Keratinocyte (primary cell): ENCODE measurements at regions not wholly inside any gene's neighbourhood (a gene's known extent, or its start where the extent isn't known, plus 50 kb on each side); places are given as distances from the start of the nearest gene placed in this dataset.

Source experiments
- DNase-seq: peaks from one replicate; pipeline ENCODE4 v3.0.0-alpha.2; 2011; ENCODE audit warnings: low read depth, missing footprints, low spot score
- FAIRE-seq: peaks from 2 replicates; lab custom pipeline; 2011; peaks lifted over from hg19 to GRCh38; lab: Jason Lieb, UNC
- H2AFZ ChIP-seq: 2 replicates; pipeline ENCODE4 v1.6.0; 2012; ENCODE audit warnings: low read length, control low read depth, inconsistent platforms; ENCODE audit not compliant: control insufficient read depth
- H3K27ac ChIP-seq: 2 replicates; pipeline ENCODE4 v1.5.1; 2011; ENCODE audit warnings: low read length; ENCODE audit not compliant: control insufficient read depth, insufficient read depth
- H3K27me3 ChIP-seq: 3 replicates; pipeline ENCODE4 v1.6.0; 2011; ENCODE audit warnings: low read length; ENCODE audit not compliant: control insufficient read depth, insufficient read depth; ENCODE audit errors: extremely low read depth
- H3K36me3 ChIP-seq, 2 experiments: 2 replicates in 1 of 2; 3 replicates in 1 of 2; pipeline ENCODE4 v1.5.1; 2011; ENCODE audit warnings: low read length in 2 of 2, mild to moderate bottlenecking in 1 of 2; ENCODE audit not compliant: control insufficient read depth in 2 of 2, insufficient read depth in 2 of 2; ENCODE audit errors: extremely low read depth in 1 of 2
- H3K4me1 ChIP-seq: 3 replicates; pipeline ENCODE4 v1.5.1; 2011; ENCODE audit warnings: low read length; ENCODE audit not compliant: control insufficient read depth, insufficient read depth; ENCODE audit errors: extremely low read depth
- H3K4me2 ChIP-seq: 3 replicates; pipeline ENCODE4 v1.6.0; 2011; ENCODE audit warnings: low read depth, low read length; ENCODE audit not compliant: control insufficient read depth, insufficient read depth; ENCODE audit errors: extremely low read depth
- H3K4me3 ChIP-seq, 3 experiments: fragments of 200-600 bp in 1 of 3; sonication (generic) in 1 of 3; 2 replicates in 2 of 3; 3 replicates in 1 of 3; pipeline ENCODE4 v1.5.1; 2011 to 2016; ENCODE audit warnings: low read length in 3 of 3, mild to moderate bottlenecking in 3 of 3, control low read depth in 2 of 3, inconsistent platforms in 1 of 3, low read depth in 1 of 3, mixed read lengths in 1 of 3, mixed run types in 1 of 3, moderate library complexity in 1 of 3; ENCODE audit not compliant: control insufficient read depth in 2 of 3, insufficient read depth in 2 of 3; ENCODE audit errors: extremely low read depth in 1 of 3
- H3K79me2 ChIP-seq: 2 replicates; pipeline ENCODE4 v1.6.0; 2012; ENCODE audit warnings: low read length; ENCODE audit not compliant: control insufficient read depth, insufficient read depth
- H3K9ac ChIP-seq: 3 replicates; pipeline ENCODE4 v1.6.0; 2011; ENCODE audit warnings: low read length; ENCODE audit not compliant: control insufficient read depth, insufficient read depth; ENCODE audit errors: extremely low read depth
- H3K9me1 ChIP-seq: 3 replicates; pipeline ENCODE4 v1.6.0; 2011; ENCODE audit warnings: low read length; ENCODE audit not compliant: control insufficient read depth, insufficient read depth; ENCODE audit errors: extremely low read depth
- H3K9me3 ChIP-seq: 2 replicates; pipeline ENCODE4 v1.5.1; 2012; ENCODE audit warnings: low read depth, low read length; ENCODE audit not compliant: control insufficient read depth
- H4K20me1 ChIP-seq: 3 replicates; pipeline ENCODE4 v1.6.0; 2011; ENCODE audit warnings: low read length; ENCODE audit not compliant: control insufficient read depth, insufficient read depth; ENCODE audit errors: extremely low read depth
- CTCF ChIP-seq, 3 experiments: IDR thresholded peaks in 1 of 3; conservative IDR thresholded peaks in 1 of 3; optimal IDR thresholded peaks in 1 of 3; 2 replicates in 2 of 3; 3 replicates in 1 of 3; pipeline versions ENCODE3 to v1.5.1; 2011; ENCODE audit warnings: low read length in 3 of 3, mild to moderate bottlenecking in 3 of 3, moderate library complexity in 2 of 3, control low read depth in 1 of 3, inconsistent platforms in 1 of 3; ENCODE audit not compliant: insufficient read depth in 2 of 3; ENCODE audit errors: extremely low read depth in 1 of 3
- EZH2 ChIP-seq: IDR thresholded peaks from one replicate; pipeline ENCODE4 v1.6.1; 2012; ENCODE audit warnings: inconsistent platforms, mild to moderate bottlenecking, low read length, moderate library complexity
- dilution Hi-C: fragments of 300-500 bp; cut with MboI; formaldehyde crosslinking; loops from one replicate; pipeline ENCODE4 v1.7.0; 2020; ENCODE audit warnings: low sequenced_read_pairs; ENCODE audit not compliant: extremely low pct_ligation_motif_present

GRCh38 chr2:7265286-7265685 is 348.1 kb downstream of the RNF144A start:
- dilution Hi-C loops = no loop called here
- FAIRE-seq (no peak), DNase-seq (no peak)
- H4K20me1 ChIP-seq = no peaks in the 10 kb centered on the region
- TF ChIP-seq CTCF (optimal IDR thresholded peaks at IDR 0.05 in 1 of 3, IDR thresholded peaks at IDR 0.05 in 1 of 3, conservative IDR thresholded peaks at IDR 0.05 in 1 of 3; ENCODE audit: extremely low read depth in 1 of 3, insufficient read depth in 2 of 3, low read length in 3 of 3) = no peak
- no peaks in the 10 kb centered on the region for H3K9me1 ChIP-seq
- H3K27ac ChIP-seq = no peak overlapping the region
- H3K9me3 ChIP-seq = no peaks in the 10 kb centered on the region
- H3K4me2 ChIP-seq = no peak overlapping the region
- H2AFZ ChIP-seq = no peak overlapping the region
- H3K36me3 ChIP-seq = no peaks in the 10 kb centered on the region
- no peaks in the 10 kb centered on the region for H3K79me2 ChIP-seq
- no peaks in the 10 kb centered on the region for H3K27me3 ChIP-seq
- H3K4me3 ChIP-seq = no peak overlapping the region
- no peaks in the 10 kb centered on the region for H3K4me1 ChIP-seq
- H3K9ac ChIP-seq = no peak overlapping the region

GRCh38 chr2:7269106-7269643 is 352.0 kb downstream of the RNF144A start:
- H3K9ac ChIP-seq = no peak overlapping the region
- no peak overlapping the region for H2AFZ ChIP-seq
- no peak overlapping the region for H3K4me3 ChIP-seq
- H3K4me1 ChIP-seq = no peaks in the 10 kb centered on the region
- no peak for TF ChIP-seq EZH2
- no peak for TF ChIP-seq CTCF (optimal IDR thresholded peaks at IDR 0.05 in 1 of 3, IDR thresholded peaks at IDR 0.05 in 1 of 3, conservative IDR thresholded peaks at IDR 0.05 in 1 of 3; ENCODE audit: extremely low read depth in 1 of 3, insufficient read depth in 2 of 3, low read length in 3 of 3)
- H4K20me1 ChIP-seq = no peaks in the 10 kb centered on the region
- FAIRE-seq (no peak), DNase-seq (no peak)
- dilution Hi-C loops = no loop called here
- no peaks in the 10 kb centered on the region for H3K36me3 ChIP-seq
- H3K27me3 ChIP-seq = no peaks in the 10 kb centered on the region
- no peaks in the 10 kb centered on the region for H3K9me3 ChIP-seq
- no peak overlapping the region for H3K4me2 ChIP-seq
- H3K9me1 ChIP-seq = no peaks in the 10 kb centered on the region
- H3K27ac ChIP-seq = no peak overlapping the region
- no peaks in the 10 kb centered on the region for H3K79me2 ChIP-seq
